NCI-H2196 (cell line): ENCODE measurements at regions not wholly inside any gene's neighbourhood (a gene's known extent, or its start where the extent isn't known, plus 50 kb on each side); places are given as distances from the start of the nearest gene placed in this dataset.

Source experiments
- DNase-seq: peaks from one replicate; lab custom pipeline; 2025; ENCODE audit not compliant: unreplicated experiment; lab: John Stamatoyannopoulos, UW

DNA sequence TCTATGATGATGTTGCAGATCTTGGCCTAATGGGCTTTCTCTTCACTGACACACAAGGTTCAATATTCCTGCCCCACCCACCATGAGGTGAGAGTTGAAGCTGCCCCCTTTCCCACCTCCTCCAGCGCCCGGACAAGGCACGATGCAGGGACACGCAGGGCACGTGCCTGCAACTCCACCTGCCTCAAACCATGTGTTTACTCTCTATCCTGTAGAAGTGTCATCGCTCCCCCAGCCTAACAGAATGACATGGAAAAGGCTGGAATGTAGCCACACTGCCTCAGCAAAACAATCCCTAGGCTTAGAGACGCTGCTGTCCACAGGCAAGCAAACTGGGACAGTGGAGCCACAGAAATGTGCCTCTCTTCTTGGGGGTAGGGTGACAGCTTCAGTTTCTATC, 92.9 kb upstream of the SOD1 start:
- no peak for DNase-seq

DNA sequence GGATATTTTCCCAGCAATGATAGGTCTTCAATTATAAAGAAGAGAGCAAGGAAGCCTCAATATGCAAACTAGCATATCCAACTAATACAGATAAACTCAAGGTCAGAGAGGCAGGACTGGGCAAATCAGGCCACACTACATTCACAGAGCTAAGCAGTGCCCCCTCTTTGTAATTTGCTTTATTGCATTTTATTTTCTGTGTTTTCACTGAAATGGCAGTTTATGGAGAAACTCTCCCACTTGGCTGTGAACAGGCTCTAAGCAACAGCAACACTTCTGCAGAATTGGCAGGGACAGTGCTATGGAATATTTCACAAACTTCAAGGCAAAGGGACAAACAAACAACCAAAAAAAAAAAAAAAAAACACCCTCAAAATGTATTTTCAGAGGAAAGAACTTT, 93.4 kb upstream of the SOD1 start:
- no peak for DNase-seq

DNA sequence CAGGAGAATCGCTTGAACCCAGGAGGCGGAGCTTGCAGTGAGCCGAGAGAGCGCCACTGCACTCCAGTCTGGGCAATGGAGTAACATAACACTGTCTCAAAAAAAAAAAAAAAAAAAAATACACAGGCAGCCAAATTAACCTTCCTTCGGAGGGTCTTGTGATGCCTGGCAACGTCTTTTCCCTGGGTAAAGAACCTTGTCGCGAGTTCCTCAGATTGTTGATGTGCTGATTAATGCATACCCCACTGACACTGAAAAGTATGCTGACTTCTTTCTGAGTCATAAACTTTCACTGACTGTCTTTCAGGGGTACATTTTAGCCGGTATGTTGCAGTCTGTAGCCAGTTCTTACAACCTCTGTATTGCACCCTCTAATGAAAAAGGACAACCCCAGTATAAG, 95.1 kb upstream of the SOD1 start:
- DNase-seq, result no peak

DNA sequence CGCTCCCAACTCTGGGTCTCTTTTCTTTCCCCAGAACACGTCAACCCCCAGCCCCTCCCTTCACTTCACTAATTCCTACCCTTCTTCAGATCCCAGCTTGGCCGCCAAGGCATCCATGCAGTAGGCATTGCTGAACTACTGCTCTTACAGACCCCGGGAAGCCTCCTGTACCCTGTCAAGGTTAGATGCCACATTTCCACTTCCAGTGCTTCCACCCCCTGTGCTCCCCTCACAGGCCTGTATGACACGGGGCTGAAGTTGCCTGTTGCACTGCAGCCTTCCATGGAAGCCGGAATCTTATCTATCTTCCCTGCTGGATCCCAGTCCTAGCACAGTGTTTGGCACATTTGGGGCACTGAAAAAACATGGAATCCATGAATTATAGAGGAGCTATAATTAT, 99.0 kb upstream of the SOD1 start:
- no peak for DNase-seq

DNA sequence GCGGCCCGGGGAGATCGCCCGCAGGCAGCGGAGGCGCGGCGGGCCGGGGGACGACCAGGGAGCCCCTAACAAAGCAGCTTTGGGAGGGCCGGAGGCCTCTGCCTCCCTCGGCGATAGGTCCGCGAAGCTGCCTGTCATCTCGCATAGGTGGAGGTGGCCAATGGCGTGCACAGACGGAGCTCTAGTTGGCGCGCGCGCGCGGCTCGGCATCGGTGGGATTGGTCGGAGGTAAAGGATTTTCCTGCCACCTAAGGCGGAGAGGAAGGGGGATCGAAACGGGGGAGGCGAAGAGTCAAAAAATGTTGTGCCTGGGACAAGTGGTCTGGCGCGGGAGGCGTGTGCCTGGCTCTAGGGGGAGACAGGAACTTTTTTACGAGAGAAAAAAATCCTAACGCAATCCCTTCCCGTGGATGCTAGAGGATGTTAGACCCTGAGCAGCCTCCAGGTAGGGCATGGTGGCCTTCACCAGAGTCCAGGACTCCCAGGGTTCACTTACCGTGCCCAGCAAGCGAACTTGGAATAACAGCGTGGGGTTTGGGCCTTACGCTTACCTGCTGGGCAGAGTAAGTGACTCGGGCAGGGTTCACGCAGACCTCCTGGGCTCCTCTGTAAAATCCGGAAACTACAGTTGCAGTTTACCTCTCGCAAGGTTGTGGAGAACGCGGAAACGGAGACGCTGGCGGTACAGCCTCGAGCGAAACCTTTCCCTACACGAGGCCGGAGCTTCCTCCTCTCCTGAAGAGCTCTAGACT, 99.9 kb upstream of the SOD1 start:
- DNase-seq, result peak; percentile 98

DNA sequence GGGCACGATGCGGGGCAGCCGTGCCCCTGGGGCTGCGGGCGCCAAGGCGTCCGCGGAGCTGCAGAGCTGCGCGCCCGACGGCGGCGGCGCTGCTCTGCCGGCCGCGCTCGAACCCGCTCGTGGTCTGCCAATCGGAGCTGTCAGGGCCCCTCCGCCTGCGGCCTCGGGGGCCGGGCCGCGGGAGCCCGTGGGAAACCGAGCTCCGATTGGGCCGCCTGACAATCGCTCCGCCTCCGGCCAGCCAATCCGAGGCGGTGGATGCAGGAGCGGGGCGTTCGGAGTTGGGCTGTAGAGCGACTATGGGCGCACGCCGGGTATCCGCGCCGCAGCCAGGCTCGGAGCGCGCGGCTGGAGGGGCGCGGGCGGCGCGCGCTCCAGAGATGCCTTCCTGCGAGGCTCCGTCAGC, 100.5 kb upstream of the SOD1 start:
- DNase-seq, result peak; percentile 97

DNA sequence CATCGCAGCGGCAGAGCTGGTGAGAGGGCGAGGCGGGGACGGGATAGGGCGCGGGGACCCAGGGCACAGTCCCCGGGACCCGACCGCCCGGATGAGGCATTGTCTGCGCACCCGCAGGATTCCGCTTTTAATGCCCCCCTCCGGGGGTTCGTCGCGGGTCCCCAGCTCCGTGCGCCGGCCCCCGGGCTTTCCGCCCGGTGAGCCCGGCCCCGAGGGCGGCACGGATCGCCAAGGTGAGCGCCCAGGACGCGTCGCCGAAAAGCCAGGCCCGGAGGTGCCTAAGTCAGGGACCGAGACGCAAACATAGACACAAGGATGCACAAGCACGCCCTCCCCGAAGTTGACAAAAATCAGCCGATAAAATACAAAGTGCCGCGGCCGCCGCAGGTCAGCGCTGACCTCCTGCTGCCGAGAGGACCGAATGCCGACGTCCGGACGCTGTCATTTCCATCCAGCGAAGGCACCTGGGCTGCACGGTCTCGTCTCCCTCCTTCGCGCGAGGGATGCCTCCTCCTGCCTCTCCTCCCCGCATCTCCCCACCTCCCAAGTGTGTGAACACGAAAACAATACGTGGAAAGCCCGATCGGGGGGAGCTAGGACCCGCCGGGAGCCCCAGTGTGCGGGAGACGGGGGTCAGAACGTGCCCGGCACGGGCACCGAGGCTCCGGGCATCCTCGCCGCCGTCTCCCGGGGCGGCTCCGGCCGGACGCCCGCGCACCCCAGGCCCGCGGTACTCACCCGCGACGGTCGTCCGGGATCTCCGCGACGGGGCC, 101.1 kb upstream of the SOD1 start:
- peak; percentile 70 for DNase-seq

DNA sequence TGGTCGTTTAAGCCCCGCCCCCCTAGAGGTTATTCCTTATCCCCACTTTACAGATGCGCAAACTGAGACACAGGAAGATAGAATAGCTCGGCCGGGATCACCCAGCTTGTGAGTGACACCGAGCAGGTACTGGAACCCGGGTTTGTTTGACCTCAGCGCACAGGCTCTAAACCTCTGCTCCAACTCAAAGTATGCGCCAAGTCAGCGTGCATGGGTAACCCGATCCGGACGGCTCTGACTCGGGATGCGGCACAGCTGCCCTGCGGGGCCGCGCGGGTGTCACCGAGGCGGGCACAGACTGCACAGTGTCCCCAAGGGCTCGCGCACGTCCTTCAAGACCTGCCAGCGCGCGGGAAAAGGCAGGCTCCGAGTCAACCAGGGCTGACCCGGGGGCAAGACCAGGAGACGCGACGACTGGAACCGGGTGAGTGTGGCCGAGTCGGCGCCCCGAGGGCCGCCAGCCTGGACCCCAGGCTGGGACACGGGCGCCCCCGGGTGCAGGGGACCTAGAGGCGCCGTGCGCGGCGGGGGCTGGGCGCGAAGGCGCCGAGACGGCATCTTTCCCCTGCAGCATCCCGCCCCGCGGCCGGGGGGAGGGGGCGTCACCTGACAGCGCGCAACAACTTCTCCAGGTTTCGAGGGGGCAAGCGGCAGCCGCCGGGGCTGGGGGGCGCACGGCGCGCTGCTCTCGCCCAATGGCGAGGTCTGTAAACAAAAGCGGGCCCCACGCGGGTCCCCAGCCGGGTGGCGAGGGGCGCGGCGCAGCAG, 101.9 kb upstream of the SOD1 start:
- DNase-seq, result peak; percentile 39

DNA sequence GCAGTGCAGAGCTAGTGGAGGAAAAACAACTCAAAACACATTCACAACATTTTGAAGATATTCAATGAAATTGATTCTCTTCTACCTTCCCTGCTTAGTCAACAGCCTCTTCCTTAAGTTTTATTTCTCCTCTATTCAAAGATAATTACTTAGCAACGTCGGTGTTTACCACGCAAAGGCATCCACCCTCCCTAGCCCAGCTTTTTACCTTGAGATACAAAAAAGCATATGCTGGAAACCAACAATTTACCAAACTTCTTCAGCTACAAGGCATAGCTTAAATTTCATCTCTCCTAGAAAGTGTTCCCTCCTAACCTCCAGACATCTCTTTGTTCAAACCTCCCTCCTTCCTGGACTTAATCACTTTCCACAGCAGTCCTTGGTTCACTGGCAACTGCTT, 102.8 kb upstream of the SOD1 start:
- DNase-seq, result no peak

DNA sequence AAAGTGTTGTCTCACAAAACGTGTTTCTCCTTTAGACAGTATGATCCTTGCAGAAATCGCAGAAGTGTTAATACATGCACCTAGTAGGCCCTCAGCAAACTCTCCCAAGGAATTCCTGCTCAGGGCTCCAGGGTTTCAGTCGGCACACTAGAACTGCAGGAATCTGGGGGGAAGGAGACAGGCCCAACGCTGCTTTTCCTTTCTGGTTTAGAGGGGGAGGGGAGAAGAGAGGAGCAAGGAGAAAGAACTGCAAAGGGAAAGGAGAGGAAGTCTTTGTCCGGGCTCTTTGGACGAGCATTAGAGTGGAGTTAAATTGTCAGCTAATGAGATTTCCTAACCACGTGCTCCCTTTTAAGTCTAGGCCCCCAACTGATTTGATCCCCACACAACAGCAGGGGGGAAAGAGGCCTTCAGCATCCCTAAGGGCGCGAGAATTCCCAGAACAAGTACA, 103.7 kb upstream of the SOD1 start:
- no peak for DNase-seq

DNA sequence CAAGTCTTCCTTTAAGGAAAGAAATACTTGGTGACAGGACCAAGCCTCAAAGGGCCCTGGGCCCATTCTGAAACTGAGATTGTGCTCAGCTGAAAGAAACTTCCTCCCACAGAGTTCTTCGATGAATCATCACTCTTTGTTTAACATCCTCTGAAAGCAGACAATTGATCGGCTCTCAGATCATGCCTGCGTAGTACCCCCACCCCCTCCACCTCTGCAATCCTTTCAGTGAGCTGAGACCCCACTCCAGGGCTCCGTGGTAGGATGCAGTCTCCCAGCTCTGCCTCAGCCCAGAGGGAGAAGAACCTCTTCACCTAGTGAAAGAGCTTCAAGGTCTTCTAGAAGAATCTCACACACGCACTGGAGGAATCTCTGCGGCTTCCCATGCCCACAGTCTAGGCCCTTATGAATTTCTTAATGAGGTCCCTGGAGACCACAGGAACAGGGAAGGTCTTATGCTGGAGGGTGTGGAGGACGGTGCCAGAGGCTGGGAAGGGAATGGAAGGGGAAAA, 104.9 kb upstream of the SOD1 start:
- DNase-seq, result no peak

DNA sequence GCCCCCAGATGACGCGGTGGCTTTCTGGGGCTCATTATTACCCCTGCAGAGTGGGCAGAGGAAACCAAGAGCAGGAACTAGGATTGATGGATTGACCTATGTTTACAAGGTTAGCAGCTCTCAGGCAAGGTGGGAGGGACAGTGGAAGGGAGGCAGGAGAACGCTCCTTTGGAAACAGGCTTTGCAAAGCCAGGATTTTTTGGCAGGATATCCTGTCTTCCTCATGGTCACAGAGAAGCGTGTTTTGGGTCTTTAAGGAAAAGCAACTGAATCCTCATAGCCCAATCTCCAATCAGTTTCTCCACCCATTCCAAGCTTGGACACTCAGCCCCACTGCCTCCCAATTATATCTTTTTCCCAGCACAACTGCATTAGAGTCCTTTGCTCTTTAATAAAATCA, 105.6 kb upstream of the SOD1 start:
- DNase-seq, result no peak

DNA sequence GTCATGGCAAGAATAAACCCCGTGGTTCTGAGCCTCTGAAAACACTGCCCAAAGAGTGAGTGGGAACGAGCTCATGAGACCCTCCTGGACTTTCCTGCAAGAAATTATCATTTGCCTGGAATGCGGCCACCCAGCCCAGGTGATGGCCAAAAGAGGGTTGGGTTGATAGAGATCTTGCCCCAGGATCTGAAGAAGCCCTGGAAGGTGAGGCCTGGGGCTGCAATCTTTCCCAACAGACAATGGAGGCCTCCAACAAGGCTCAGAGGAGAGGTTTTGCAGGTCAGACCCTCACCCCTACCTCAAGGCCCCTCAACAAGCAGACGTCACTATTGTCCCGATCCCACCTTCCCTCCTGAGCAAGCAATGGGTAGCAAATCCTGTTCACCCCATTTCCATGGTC, 106.0 kb upstream of the SOD1 start:
- DNase-seq, result no peak

DNA sequence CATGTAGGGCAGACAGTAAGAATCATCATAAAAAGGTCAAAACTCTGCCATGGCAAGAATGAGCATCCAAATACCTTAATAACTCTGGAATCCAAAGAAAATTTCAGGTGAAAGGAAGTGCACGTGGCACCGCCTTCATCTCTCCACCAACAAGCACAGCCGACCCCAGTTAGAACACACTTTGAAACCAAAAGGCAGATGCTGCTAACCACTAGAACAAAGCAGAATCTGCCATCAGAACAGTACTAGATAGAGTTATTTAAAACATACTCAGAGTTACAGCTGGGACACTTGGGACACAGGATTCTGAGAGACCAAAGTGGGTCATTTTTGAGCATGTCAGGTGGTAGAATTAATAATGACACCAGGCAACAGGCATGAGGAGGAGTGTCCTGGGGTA, 106.7 kb upstream of the SOD1 start:
- no peak for DNase-seq

DNA sequence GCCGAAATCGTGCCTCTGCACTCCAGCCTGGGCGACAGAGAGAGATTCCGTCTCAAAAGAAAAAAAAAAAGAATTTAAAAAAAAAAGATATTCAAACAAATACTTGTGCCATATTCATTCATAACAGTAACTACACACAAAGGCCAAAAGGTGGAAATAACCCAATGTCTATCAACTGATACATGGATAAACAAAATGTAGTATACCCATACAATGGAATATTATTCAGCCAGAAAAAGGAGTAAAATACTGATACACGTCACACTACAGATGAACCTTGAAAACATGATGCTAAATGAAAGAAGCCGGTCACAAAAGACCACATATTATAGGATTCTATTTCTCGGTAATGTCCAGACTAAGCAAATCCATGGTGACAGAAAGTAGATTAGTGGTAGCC, 109.4 kb upstream of the SOD1 start:
- DNase-seq, result no peak

DNA sequence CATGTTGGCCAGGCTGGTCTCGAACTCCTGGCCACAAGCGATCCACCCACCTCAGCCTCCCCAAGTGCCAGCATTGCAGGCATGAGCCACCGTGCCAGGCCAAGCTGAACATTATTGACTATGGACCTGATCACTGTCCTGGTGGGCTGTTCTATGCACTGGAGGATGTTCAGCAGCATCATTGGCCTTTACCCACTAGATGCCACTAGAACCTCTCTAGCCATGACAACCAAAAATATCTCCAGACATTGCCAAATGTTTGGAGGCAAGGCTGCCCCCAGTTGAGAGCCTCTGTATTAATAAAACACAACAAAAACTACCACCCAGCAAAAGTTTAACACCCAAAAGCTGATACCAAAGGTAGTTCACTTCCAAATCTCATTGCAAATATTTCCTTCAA, 110.8 kb upstream of the SOD1 start:
- no peak for DNase-seq

DNA sequence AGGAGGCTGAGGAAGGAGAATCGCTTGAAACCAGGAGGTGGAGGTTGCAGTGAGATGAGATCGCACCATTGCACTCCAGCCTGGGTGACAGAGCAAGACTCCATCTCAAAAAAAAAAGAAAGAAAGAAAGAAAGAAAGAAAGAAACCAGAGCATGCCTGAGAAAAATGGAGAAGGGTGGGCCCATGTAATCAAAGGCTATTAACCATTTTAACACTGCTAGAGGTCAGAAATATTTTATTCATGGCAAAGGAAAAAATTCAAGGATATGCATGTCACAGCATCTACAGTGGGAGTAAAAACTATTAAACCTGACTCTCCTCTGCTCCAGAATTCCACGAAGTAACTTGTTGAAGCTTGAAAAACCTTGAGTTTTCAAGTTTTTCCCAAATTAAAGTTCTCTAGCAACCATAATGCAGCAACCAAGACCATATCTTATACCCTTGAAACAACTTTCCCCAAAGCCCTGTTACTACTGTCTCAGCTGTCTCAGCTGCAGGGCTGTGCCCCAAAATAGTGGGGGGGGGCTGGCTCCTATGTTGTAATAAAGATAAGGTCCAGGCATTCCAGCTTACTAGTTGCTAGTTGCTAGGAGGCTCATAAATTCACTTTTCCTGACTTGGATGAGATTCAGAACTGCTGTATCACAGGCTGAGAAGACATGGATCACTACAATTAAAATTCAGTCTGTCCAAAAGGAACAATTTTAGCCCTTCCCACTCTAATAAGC, 112.9 kb upstream of the SOD1 start:
- DNase-seq, result no peak

DNA sequence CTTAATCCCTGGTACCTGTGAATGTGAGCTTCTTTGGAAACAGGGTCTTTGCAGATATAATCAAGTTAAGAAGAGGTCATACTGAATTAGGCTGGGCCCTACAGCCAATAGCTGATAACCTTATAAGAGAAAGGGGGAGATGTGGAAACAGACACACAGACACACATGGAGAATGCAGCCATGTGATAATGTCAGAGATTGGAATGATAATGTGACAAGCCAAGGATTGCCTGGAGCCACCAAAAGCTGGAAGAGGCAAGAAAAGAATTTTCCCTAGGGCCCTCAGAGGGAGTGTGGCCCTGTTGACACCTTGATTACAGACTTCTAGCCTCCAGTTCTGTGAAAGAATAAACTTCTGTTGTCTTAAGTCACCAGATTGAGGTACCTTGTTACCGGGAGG, 114.5 kb upstream of the SOD1 start:
- DNase-seq, result no peak

DNA sequence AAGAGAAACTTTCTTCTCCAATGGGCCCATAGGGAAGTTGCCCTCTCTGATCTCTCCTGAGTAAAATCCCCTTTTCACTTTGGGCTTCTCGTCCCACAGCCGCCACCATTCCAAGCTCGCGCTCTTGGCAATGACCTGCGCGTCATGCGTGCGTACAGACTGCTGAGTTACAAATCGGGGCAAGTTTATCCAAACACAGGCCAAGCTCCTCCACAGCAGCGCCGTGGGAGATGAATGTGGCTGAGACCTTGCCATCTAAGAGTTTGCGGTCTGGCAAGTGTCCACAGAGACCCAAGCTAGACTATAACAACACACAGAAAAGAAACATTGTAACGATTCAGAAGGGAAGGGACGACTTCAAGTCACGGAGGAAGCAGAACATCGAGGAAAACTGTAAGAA, 116.3 kb upstream of the SOD1 start:
- DNase-seq, result no peak

DNA sequence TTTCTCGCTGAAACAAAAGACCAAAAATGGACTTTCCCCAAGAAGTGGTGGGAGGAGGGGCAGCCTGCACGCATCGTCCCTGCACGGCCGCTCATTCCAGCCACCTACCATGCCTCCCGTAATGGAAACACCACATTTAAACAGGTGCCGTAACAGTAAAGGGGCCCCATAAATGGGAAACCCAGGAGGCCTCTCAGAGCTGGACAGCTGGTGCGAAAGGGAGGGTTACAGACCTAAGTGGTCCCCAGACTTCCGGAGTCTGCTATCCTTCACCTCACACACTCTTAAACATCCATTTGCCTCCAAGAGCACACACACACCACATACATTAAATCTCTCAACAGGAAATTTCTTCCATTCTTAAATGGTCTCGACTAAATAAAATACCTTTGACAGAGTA, 120.7 kb upstream of the SOD1 start:
- DNase-seq, result no peak
